Stomach (tissue), 4 donors: ENCODE measurements at regions not wholly inside any gene's neighbourhood (a gene's known extent, or its start where the extent isn't known, plus 50 kb on each side); places are given as distances from the start of the nearest gene placed in this dataset.

Experiments used
- EP300 ChIP-seq: sonication (generic); formaldehyde crosslinking; IDR thresholded peaks from one replicate; pipeline ENCODE4 v1.6.1; 2017; ENCODE audit warnings: antibody characterized with exemption
- POLR2A ChIP-seq, 4 donors: fragments of 450-650 bp; IDR thresholded peaks; one replicate each; pipeline ENCODE4 v1.6.1; 2016; ENCODE audit warnings: antibody characterized with exemption in 4 of 4, control low read depth in 2 of 4, mild to moderate bottlenecking in 1 of 4, moderate library complexity in 1 of 4
- TF ChIP-seq, protein P1 (sequence below), 7 experiments: fragments of 450-650 bp in 4 of 7; fragments of 200-600 bp in 3 of 7; sonication (generic) in 3 of 7; IDR thresholded peaks; one replicate each; pipeline ENCODE4 v1.5.1; 2016 to 2019; ENCODE audit warnings: antibody characterized with exemption in 7 of 7, control low read depth in 2 of 7, mild to moderate bottlenecking in 1 of 7

DNA sequence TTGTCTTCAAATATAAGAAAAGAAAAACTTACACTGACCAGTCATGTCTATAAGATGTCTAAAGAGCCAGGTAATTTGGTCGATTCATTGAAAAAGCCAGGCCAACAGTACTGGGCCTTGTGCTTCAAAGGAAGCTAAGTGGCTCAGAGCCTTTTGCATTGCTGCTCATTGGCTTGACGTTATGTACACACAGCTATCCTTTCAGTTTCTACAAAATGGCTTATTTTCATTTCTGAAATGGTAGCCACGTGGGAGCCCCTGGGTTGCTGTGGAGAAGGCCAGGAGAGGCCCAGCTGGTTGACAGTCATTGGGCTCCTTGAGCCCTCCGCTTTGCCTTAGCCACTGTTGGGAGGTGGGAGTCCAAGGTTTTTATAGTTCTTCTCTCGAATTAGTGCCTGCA lies 199.1 kb upstream of the CXorf66 start:
- TF ChIP-seq, protein P1, sequence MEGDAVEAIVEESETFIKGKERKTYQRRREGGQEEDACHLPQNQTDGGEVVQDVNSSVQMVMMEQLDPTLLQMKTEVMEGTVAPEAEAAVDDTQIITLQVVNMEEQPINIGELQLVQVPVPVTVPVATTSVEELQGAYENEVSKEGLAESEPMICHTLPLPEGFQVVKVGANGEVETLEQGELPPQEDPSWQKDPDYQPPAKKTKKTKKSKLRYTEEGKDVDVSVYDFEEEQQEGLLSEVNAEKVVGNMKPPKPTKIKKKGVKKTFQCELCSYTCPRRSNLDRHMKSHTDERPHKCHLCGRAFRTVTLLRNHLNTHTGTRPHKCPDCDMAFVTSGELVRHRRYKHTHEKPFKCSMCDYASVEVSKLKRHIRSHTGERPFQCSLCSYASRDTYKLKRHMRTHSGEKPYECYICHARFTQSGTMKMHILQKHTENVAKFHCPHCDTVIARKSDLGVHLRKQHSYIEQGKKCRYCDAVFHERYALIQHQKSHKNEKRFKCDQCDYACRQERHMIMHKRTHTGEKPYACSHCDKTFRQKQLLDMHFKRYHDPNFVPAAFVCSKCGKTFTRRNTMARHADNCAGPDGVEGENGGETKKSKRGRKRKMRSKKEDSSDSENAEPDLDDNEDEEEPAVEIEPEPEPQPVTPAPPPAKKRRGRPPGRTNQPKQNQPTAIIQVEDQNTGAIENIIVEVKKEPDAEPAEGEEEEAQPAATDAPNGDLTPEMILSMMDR (IDR thresholded peaks at IDR 0.05), result no peak
- no peak for TF ChIP-seq POLR2A (IDR thresholded peaks at IDR 0.05)
- no peak for TF ChIP-seq EP300
